ENCODE measurements at regions not wholly inside any gene's neighbourhood (a gene's known extent, or its start where the extent isn't known, plus 50 kb on each side); places are given as distances from the start of the nearest gene placed in this dataset.

- TF ChIP-seq CTCF (conservative IDR thresholded peaks at IDR 0.05 in 1 of 2, IDR thresholded peaks at IDR 0.05 in 1 of 2; ENCODE audit: extremely low read depth in 1 of 2, insufficient read depth in 1 of 2, low read depth in 1 of 2, low read length in 2 of 2) (no peak), EZH2 (IDR thresholded peaks at IDR 0.05; ENCODE audit: borderline replicate concordance, low read length) (no peak)
Observed at GRCh38 chr1:86224651-86225310, 68.2 kb upstream of the COL24A1 start.

Data from mammary epithelial cell (primary cell).